Muscle layer of duodenum (tissue), 2 donors: ENCODE measurements at regions not wholly inside any gene's neighbourhood (a gene's known extent, or its start where the extent isn't known, plus 50 kb on each side); places are given as distances from the start of the nearest gene placed in this dataset.

ENCODE experiments used
- H3K27ac ChIP-seq: one replicate; pipeline ENCODE4 v1.7.0; 2013; ENCODE audit warnings: mild to moderate bottlenecking, low read length
- H3K27me3 ChIP-seq: one replicate; pipeline ENCODE4 v1.7.0; 2013; ENCODE audit warnings: low read depth, mild to moderate bottlenecking, control low read depth, low read length
- H3K36me3 ChIP-seq, 2 donors: one replicate each; pipeline ENCODE4 v1.7.0; 2013; ENCODE audit warnings: low read length in 2 of 2, control low read depth in 1 of 2, mild to moderate bottlenecking in 1 of 2; ENCODE audit not compliant: insufficient read depth in 2 of 2, control insufficient read depth in 1 of 2
- H3K4me1 ChIP-seq, 2 donors: one replicate each; pipeline ENCODE4 v1.7.0; 2013; ENCODE audit warnings: low read length in 2 of 2, mild to moderate bottlenecking in 2 of 2, control low read depth in 1 of 2, moderate library complexity in 1 of 2; ENCODE audit not compliant: insufficient read depth in 2 of 2, control insufficient read depth in 1 of 2
- H3K4me3 ChIP-seq, 2 donors: one replicate each; pipeline ENCODE4 v1.7.0; 2013; ENCODE audit warnings: low read length in 2 of 2, low read depth in 1 of 2, mild to moderate bottlenecking in 1 of 2
- H3K9me3 ChIP-seq, 2 donors: one replicate each; pipeline ENCODE4 v1.7.0; 2013; ENCODE audit warnings: low read length in 2 of 2, control low read depth in 1 of 2, mild to moderate bottlenecking in 1 of 2; ENCODE audit not compliant: control insufficient read depth in 1 of 2
- donor health status: healthy.

DNA sequence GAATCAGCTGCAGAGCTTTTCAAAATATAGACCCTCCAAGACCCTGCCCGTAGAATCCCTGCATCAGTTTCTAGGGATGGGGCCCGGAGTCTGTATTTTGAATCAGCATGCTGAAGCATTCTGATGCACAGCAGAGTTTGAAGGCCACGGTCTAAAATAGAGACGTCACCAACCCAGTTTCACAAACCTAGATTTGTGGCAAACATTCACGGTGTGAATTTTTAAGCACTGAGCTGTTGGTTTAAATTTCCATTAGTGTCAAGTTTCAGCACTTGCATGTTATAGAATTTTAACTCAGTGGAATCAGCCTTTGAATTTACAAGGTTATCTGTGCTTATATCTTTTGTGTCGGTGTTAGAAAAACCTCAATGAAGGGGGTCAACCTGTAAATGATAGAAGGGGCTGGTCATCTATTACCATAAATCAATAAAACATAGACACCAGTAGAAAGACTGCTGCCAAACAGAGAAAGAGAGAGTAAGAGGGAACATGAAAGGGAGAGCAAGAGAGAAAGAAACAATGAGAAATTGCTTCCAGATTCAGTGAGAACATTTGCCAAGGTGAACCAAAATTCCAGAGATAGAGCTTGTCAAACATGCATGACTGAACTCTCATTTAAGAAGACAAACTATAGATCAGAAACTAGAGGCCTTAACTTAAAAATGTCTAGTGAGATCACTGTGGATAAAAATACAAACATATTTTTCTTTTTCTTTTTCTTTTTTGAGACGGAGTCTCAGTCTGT lies 414.9 kb downstream of the ZSWIM6 start:
- no peaks in the 10 kb centered on the region for H3K9me3 ChIP-seq
- H3K27ac ChIP-seq = no peak overlapping the region
- no peaks in the 10 kb centered on the region for H3K27me3 ChIP-seq
- no peak overlapping the region for H3K4me3 ChIP-seq
- no peaks in the 10 kb centered on the region for H3K4me1 ChIP-seq
- H3K36me3 ChIP-seq = no peaks in the 10 kb centered on the region

DNA sequence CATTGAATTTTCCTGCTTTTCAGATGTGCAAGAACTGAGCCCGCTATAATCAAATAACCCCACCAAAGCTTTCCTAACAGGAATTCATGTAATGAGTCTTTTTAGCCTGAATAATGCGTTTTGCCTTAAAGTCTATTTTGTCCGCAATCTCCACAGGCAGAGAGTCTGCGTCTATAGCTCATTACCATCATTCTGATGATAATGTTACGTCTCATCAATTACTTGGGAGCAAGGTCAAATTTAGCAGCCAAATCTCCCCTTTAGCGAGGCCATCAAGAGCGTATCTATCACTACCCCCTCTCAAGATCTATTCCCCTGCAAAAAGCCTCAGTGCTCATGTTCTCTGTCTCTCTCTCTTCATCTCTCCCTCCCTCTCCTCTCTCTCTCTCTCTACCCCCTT lies 416.1 kb downstream of the ZSWIM6 start:
- no peaks in the 10 kb centered on the region for H3K9me3 ChIP-seq
- no peaks in the 10 kb centered on the region for H3K4me1 ChIP-seq
- H3K4me3 ChIP-seq = no peak overlapping the region
- no peaks in the 10 kb centered on the region for H3K36me3 ChIP-seq
- H3K27me3 ChIP-seq = no peaks in the 10 kb centered on the region
- H3K27ac ChIP-seq = no peak overlapping the region

DNA sequence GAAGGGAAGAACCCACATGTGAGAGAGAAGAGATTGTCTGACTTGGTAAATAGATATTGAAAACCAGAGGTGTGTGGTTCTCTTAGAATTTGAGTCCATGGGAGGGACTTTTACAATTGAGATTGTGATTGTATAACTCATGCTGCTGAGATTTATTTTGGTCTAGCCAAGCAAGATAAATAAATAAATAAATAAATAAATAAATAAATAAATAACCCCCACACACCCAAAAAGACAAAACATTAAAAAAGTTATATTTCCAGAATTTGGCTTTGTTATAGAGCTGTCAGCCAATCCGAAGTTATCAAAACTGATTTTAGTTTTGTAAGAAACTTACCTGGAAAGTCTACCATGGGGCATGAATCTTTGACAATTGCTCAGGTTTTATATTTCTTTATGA lies 416.6 kb downstream of the ZSWIM6 start:
- Histone ChIP-seq H3K4me1 (no peaks in the 10 kb centered on the region), H3K4me3 (no peak overlapping the region), H3K27me3 (no peaks in the 10 kb centered on the region), H3K27ac (no peak overlapping the region), H3K36me3 (no peaks in the 10 kb centered on the region), H3K9me3 (no peaks in the 10 kb centered on the region)

DNA sequence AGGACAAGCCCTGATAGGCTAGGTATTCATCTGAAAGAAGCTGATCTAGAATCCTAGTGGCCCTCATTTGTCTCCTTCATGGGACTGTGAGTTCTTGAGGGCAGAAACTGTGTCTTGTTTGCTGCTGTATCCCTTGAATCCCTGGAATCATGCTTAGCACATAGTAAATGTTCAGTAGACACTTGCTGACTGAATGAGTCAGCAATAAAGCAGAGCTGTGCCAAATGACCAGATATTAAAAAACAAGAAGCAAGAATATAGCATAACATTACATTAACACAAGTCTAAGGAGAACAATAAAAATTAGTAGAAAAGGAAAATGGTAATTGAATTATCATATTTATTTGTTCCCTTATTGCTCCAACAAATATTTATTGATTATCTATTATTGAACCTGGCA lies 420.5 kb downstream of the ZSWIM6 start:
- Histone ChIP-seq H3K36me3 (no peaks in the 10 kb centered on the region), H3K27me3 (no peaks in the 10 kb centered on the region), H3K4me1 (no peaks in the 10 kb centered on the region), H3K9me3 (no peaks in the 10 kb centered on the region), H3K4me3 (no peak overlapping the region), H3K27ac (no peak overlapping the region)

DNA sequence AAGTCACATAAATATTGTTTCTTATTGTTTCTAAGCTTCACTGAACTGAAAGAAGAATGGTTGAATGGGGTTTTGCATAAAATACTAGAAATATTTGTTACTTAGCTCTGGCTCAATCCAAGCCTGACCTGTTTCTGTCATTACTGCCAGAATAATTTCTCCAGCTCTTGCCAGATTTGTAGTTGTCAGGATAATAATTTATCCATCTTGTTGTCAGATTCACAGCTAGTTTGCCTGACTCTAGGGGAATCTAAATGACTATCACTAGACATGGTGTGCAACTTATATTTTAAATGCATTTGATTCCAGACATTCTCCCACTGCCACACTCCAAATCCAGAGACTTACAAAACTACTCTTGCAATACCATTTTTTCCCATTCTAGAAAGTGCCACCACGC lies 422.7 kb downstream of the ZSWIM6 start:
- Histone ChIP-seq H3K36me3 (no peaks in the 10 kb centered on the region), H3K9me3 (no peaks in the 10 kb centered on the region), H3K4me3 (no peak overlapping the region), H3K4me1 (no peaks in the 10 kb centered on the region), H3K27ac (no peak overlapping the region), H3K27me3 (no peaks in the 10 kb centered on the region)

DNA sequence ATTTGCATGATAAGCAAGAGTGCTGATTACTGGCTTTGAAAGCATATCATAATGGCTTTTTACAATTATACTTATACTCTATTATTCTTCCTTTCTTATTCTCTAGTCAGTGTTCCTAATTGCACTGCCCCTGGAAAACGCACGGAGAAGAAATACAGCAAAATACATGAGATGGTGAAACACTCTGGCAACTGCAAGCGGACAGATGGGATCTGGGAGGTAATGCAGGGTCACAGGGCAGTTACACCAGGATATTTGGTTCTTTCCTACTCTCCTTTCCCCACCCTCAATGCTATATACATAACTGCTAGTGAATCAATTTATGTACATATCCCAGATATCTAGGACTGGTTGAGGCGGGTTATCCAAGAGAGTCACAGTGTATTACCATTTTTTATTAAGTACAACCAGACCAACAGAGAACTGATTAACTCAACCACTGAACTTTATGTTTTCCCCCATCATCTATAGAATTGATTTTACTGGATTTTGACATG lies 423.7 kb downstream of the ZSWIM6 start:
- no peak overlapping the region for H3K27ac ChIP-seq
- no peaks in the 10 kb centered on the region for H3K9me3 ChIP-seq
- H3K27me3 ChIP-seq = no peaks in the 10 kb centered on the region
- no peaks in the 10 kb centered on the region for H3K4me1 ChIP-seq
- H3K36me3 ChIP-seq = no peaks in the 10 kb centered on the region
- no peak overlapping the region for H3K4me3 ChIP-seq

DNA sequence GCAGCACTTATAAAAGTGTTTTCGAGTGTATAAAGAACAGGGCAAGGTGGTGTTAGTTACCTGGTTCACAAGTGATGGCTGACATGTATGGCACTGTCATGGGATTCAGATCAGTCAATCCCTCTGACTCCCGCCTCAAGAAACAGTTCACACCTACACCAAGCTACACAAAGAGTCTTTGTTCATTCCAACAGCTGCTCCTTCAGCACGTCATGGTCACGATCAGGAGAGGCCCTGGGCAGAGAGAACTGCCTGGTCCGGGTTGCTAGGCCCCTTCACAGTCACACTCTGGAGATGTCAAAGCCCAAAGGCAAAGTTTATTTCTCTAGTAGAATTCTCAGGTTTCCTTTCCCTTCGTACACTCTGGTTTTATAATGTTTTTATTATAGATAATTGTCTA lies 426.7 kb downstream of the ZSWIM6 start:
- H3K27me3 ChIP-seq = no peaks in the 10 kb centered on the region
- H3K36me3 ChIP-seq = no peaks in the 10 kb centered on the region
- no peaks in the 10 kb centered on the region for H3K4me1 ChIP-seq
- H3K4me3 ChIP-seq = no peak overlapping the region
- no peaks in the 10 kb centered on the region for H3K9me3 ChIP-seq
- no peak overlapping the region for H3K27ac ChIP-seq

DNA sequence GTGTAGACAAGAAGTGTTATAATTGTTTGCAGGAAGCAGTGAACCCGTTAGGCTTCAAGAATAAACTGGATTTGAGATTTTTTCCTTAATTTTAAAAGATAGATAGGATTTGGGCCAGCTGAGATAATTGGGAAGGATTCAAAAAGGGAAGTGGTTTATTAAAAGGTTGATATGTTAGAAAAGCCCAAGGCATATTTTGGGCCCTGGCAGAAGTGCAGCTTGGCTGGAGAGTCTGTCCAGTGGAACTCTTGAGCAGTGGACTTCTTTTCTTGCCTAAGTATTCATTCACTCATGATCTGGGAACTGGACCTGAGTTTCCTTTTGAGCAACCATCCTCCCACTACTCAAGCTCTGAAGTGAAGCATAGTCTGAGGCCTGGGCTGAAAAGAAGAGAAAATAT lies 433.4 kb downstream of the ZSWIM6 start:
- no peaks in the 10 kb centered on the region for H3K27me3 ChIP-seq
- no peak overlapping the region for H3K27ac ChIP-seq
- H3K9me3 ChIP-seq = no peaks in the 10 kb centered on the region
- no peaks in the 10 kb centered on the region for H3K4me1 ChIP-seq
- H3K4me3 ChIP-seq = no peak overlapping the region
- H3K36me3 ChIP-seq = no peaks in the 10 kb centered on the region

DNA sequence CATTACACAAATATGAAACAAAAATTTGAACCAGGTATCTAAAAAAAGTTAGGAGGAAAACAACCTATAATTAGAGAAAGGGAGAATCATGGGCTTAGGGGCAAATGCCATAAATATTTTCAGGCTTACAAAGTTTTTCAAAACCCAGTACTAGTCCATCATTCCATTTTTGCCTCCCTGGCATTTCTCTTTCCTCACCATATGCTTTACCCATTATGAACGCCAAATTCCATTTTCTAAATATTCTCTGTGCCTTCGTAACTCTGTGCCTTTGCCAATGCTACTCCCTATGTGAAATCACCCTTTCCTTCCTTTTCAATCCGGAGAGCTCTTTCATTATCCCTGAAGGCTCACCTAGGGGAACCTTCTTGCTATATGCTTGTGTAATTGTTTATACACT lies 434.1 kb downstream of the ZSWIM6 start:
- Histone ChIP-seq H3K36me3 (no peaks in the 10 kb centered on the region), H3K27me3 (no peaks in the 10 kb centered on the region)

DNA sequence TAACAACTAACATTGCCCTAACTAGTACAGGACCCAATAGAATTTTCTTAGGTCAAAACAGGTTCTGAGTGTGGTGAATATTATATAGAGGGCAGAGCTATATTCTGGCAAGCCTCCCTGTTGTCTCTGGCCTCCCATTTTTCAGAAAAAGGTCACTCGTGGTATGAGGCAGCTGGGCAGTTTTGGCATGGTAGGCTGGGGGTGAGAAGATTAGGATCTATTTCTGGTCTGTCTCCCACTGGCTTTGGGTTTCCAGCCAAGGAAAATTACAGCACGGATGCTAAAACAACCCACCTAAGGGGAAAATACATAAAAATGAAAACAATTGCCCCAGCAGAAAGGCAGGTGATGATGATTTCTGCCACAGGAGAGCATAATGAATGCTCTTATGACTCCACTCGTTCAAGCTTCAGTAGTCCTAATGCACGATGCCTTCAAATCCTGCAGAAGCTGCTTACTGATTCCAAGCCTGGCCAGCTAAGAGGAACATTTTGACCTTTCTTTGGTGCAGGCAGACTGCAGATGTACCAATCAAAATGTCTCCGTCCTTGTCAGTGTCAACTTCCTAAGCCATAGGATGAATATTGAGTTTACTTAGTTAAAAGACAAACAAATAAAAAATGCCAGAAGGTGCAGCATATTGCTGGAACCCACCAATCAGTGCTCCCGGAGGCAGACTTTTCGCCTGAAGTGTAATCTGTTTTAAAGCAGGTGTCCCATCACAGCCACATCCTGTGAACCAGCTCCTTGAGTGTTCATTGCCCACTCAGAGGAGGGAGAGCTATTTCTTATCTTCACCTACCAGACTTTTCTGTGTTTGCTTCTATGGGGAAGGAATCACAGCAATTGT lies 435.4 kb downstream of the ZSWIM6 start:
- Histone ChIP-seq H3K27me3 (no peaks in the 10 kb centered on the region), H3K27ac (no peak overlapping the region), H3K4me3 (no peak overlapping the region), H3K4me1 (no peaks in the 10 kb centered on the region), H3K36me3 (no peaks in the 10 kb centered on the region), H3K9me3 (no peaks in the 10 kb centered on the region)

More for the DNA sequence above, 434.1 kb downstream of the ZSWIM6 start:
- no peak overlapping the region for H3K27ac ChIP-seq
- no peak overlapping the region for H3K4me3 ChIP-seq
- H3K9me3 ChIP-seq = no peaks in the 10 kb centered on the region
- no peaks in the 10 kb centered on the region for H3K4me1 ChIP-seq

DNA sequence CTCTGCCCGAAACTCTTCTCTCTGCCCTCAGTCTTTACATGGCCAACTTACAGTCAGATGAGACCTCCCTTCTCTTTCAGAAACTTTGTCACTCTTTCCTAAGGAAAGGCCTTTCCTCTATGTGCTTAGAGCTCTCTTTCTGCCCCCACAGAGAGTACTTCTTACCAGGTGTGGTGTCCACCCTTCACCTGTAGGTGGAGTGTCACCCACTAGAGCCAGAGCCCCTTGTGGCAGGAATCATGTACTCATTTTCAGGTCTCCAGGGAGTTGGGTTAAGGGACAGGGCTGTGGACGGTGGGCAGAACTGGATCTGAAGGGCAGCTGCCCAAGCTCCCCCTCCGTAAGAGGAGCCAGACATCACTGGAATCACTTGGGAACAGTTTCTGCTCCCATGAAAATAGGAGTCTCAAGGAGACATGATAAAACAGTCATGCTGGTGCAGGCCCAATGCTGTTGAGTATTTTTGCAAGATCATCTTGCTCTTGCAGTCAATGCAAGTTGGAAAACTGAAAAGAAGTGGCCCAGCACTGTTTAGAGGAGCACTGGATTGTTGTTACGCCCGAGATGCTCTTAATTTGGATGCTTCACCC lies 436.7 kb downstream of the ZSWIM6 start:
- no peaks in the 10 kb centered on the region for H3K27me3 ChIP-seq
- no peaks in the 10 kb centered on the region for H3K36me3 ChIP-seq
- H3K27ac ChIP-seq = no peak overlapping the region
- no peaks in the 10 kb centered on the region for H3K4me1 ChIP-seq
- H3K4me3 ChIP-seq = no peak overlapping the region
- H3K9me3 ChIP-seq = no peaks in the 10 kb centered on the region
